HEK293 (cell line): ENCODE measurements at regions not wholly inside any gene's neighbourhood (a gene's known extent, or its start where the extent isn't known, plus 50 kb on each side); places are given as distances from the start of the nearest gene placed in this dataset.

ENCODE experiments used
- CTCF ChIA-PET: fragments of 350-600 bp; formaldehyde crosslinking; extraction: SDS; loops from one replicate; lab custom pipeline; 2021; ENCODE audit warnings: antibody characterized with exemption; lab: Yijun Ruan, JAX
- POLR2A ChIA-PET: fragments of 300-600 bp; formaldehyde crosslinking; extraction: SDS; loops from one replicate; lab custom pipeline; 2020; ENCODE audit warnings: antibody characterized with exemption, inconsistent platforms; lab: Yijun Ruan, JAX
- H3K27ac ChIP-seq: fragments of 200-500 bp; sonication (Bioruptor generic); 2 replicates; pipeline ENCODE4 v1.5.1; 2014; ENCODE audit warnings: low read depth, low read length, control low read depth, inconsistent platforms; ENCODE audit errors: extremely low read depth
- H3K36me3 ChIP-seq, 2 experiments: fragments of 200-500 bp in 1 of 2; sonication (Bioruptor generic) in 1 of 2; 1 replicate in 1 of 2; 2 replicates in 1 of 2; pipeline ENCODE4 v1.5.1; 2014 to 2017; ENCODE audit warnings: inconsistent platforms in 2 of 2, low read length in 2 of 2; ENCODE audit not compliant: control insufficient read depth in 2 of 2, insufficient read depth in 1 of 2
- H3K4me1 ChIP-seq: fragments of 200-500 bp; sonication (Bioruptor generic); 2 replicates; pipeline ENCODE4 v1.5.1; 2014; ENCODE audit warnings: mild to moderate bottlenecking, low read length, inconsistent platforms; ENCODE audit not compliant: control insufficient read depth, insufficient read depth
- H3K4me3 ChIP-seq: 2 replicates; pipeline ENCODE4 v1.5.1; 2011; ENCODE audit warnings: low read depth, mild to moderate bottlenecking, control low read depth, low read length, moderate library complexity
- H3K9me3 ChIP-seq: fragments of 200-500 bp; sonication (Bioruptor generic); 2 replicates; pipeline ENCODE4 v1.5.1; 2014; ENCODE audit warnings: low read depth, low read length, inconsistent platforms; ENCODE audit not compliant: control insufficient read depth, insufficient read depth
- BCL11A ChIP-seq: fragments of 450-650 bp; formaldehyde crosslinking; IDR thresholded peaks from 2 replicates; pipeline ENCODE4 v1.5.1; 2016; ENCODE audit warnings: low read depth, missing biosample characterization, missing genetic modification characterization
- BCL11B ChIP-seq: fragments of 450-650 bp; formaldehyde crosslinking; IDR thresholded peaks from 2 replicates; pipeline ENCODE4 v1.5.1; 2016; ENCODE audit warnings: low read depth, missing biosample characterization, missing genetic modification characterization
- GLI2 ChIP-seq: fragments of 450-650 bp; formaldehyde crosslinking; IDR thresholded peaks from 2 replicates; pipeline ENCODE4; 2017; ENCODE audit warnings: missing biosample characterization, missing genetic modification characterization, low read depth, borderline replicate concordance
- HOXD13 ChIP-seq: sonication (generic); formaldehyde crosslinking; IDR thresholded peaks from 2 replicates; pipeline ENCODE4 v1.8.0; 2022; ENCODE audit warnings: missing genetic modification reagents, borderline replicate concordance
- REPIN1 ChIP-seq: fragments of 450-650 bp; formaldehyde crosslinking; IDR thresholded peaks from 2 replicates; pipeline ENCODE4 v1.5.1; 2017; ENCODE audit warnings: missing biosample characterization, missing genetic modification characterization, low read depth
- SCRT1 ChIP-seq: fragments of 450-650 bp; formaldehyde crosslinking; IDR thresholded peaks from 2 replicates; pipeline ENCODE4 v1.5.1; 2016; ENCODE audit warnings: missing biosample characterization, missing genetic modification characterization, borderline replicate concordance
- SETDB1 ChIP-seq: IDR thresholded peaks from one replicate; pipeline ENCODE4 v1.6.1; 2017; ENCODE audit warnings: mild to moderate bottlenecking, low read length, moderate library complexity, mixed read lengths; ENCODE audit not compliant: insufficient read length
- SP2 ChIP-seq: fragments of 450-650 bp; formaldehyde crosslinking; IDR thresholded peaks from 2 replicates; pipeline ENCODE4 v1.5.1; 2016; ENCODE audit warnings: missing biosample characterization, missing genetic modification characterization
- YY2 ChIP-seq: fragments of 450-650 bp; formaldehyde crosslinking; IDR thresholded peaks from 2 replicates; pipeline ENCODE4 v1.5.1; 2016; ENCODE audit warnings: missing biosample characterization, missing genetic modification characterization
- ZBTB1 ChIP-seq: fragments of 450-650 bp; formaldehyde crosslinking; IDR thresholded peaks from 2 replicates; pipeline ENCODE4 v1.5.1; 2016; ENCODE audit warnings: missing biosample characterization, missing genetic modification characterization
- ZBTB20 ChIP-seq: fragments of 450-650 bp; formaldehyde crosslinking; IDR thresholded peaks from 2 replicates; pipeline ENCODE4 v1.5.1; 2016; ENCODE audit warnings: missing biosample characterization, missing genetic modification characterization
- ZBTB21 ChIP-seq: fragments of 450-650 bp; formaldehyde crosslinking; IDR thresholded peaks from 2 replicates; pipeline ENCODE4 v1.5.1; 2017; ENCODE audit warnings: missing biosample characterization, missing genetic modification characterization
- ZBTB49 ChIP-seq: fragments of 450-650 bp; formaldehyde crosslinking; IDR thresholded peaks from 2 replicates; pipeline ENCODE4 v1.5.1; 2016; ENCODE audit warnings: missing biosample characterization, missing genetic modification characterization, low read depth
- ZNF146 ChIP-seq: fragments of 450-650 bp; formaldehyde crosslinking; IDR thresholded peaks from 2 replicates; pipeline ENCODE4 v1.5.1; 2016; ENCODE audit warnings: missing biosample characterization, missing genetic modification characterization
- ZNF174 ChIP-seq: fragments of 450-650 bp; formaldehyde crosslinking; IDR thresholded peaks from 2 replicates; pipeline ENCODE4 v1.5.0; 2017; ENCODE audit warnings: missing biosample characterization, mild to moderate bottlenecking, missing genetic modification characterization
- ZNF335 ChIP-seq: fragments of 450-650 bp; formaldehyde crosslinking; conservative IDR thresholded peaks from 2 replicates; pipeline ENCODE4 v1.5.1; 2016; ENCODE audit warnings: missing biosample characterization, missing genetic modification characterization
- ZNF362 ChIP-seq: fragments of 450-650 bp; formaldehyde crosslinking; IDR thresholded peaks from 2 replicates; pipeline ENCODE4 v1.5.1; 2016; ENCODE audit warnings: missing biosample characterization, missing genetic modification characterization
- ZNF37A ChIP-seq: fragments of 450-650 bp; IDR thresholded peaks from 2 replicates; pipeline ENCODE4 v1.5.1; 2018; ENCODE audit warnings: missing biosample characterization, missing genetic modification characterization
- ZNF473 ChIP-seq: fragments of 450-650 bp; formaldehyde crosslinking; IDR thresholded peaks from 2 replicates; pipeline ENCODE4 v1.5.1; 2017; ENCODE audit warnings: missing biosample characterization, missing genetic modification characterization
- ZNF488 ChIP-seq: fragments of 450-650 bp; formaldehyde crosslinking; IDR thresholded peaks from 2 replicates; pipeline ENCODE4 v1.5.1; 2016; ENCODE audit warnings: missing biosample characterization, missing genetic modification characterization
- ZNF580 ChIP-seq: fragments of 450-650 bp; formaldehyde crosslinking; IDR thresholded peaks from 2 replicates; pipeline ENCODE4 v1.5.1; 2016; ENCODE audit warnings: missing biosample characterization, missing genetic modification characterization
- ZNF621 ChIP-seq: fragments of 450-650 bp; formaldehyde crosslinking; IDR thresholded peaks from 2 replicates; pipeline ENCODE4 v1.5.1; 2017; ENCODE audit warnings: missing biosample characterization, missing genetic modification characterization
- ZNF623 ChIP-seq: fragments of 450-650 bp; formaldehyde crosslinking; IDR thresholded peaks from 2 replicates; pipeline ENCODE4 v1.5.1; 2016; ENCODE audit warnings: missing biosample characterization, missing genetic modification characterization
- ZNF658 ChIP-seq: fragments of 450-650 bp; formaldehyde crosslinking; IDR thresholded peaks from 2 replicates; pipeline ENCODE4; 2016; ENCODE audit warnings: missing biosample characterization, missing genetic modification characterization
- ZNF670 ChIP-seq: fragments of 450-650 bp; formaldehyde crosslinking; IDR thresholded peaks from 2 replicates; pipeline ENCODE4 v1.5.1; 2016; ENCODE audit warnings: missing biosample characterization, missing genetic modification characterization, low read depth
- ZNF791 ChIP-seq: fragments of 450-650 bp; formaldehyde crosslinking; IDR thresholded peaks from 2 replicates; pipeline ENCODE4 v1.5.1; 2016; ENCODE audit warnings: missing biosample characterization, missing genetic modification characterization
- TF ChIP-seq, protein P1 (sequence below): fragments of 450-650 bp; formaldehyde crosslinking; IDR thresholded peaks from 2 replicates; pipeline ENCODE4 v1.5.1; 2016; ENCODE audit warnings: missing biosample characterization, missing genetic modification characterization

- TF ChIP-seq ZNF670 (tag by site-specific recombination) (no peak), ZNF473 (no peak), GLI2 (tag by site-specific recombination) (no peak), ZNF37A (no peak), ZBTB20 (tag by site-specific recombination) (no peak), ZNF623 (tag by site-specific recombination) (no peak), ZNF658 (tag by site-specific recombination) (no peak), ZNF335 (tag by site-specific recombination) (no peak), ZBTB21 (no peak), ZNF791 (tag by site-specific recombination) (no peak)
- CTCF ChIA-PET, result no interaction called here
- Histone ChIP-seq H3K36me3 (no peaks in the 10 kb centered on the region), H3K27ac (no peak overlapping the region), H3K4me3 (no peak overlapping the region), H3K4me1 (no peaks in the 10 kb centered on the region), H3K9me3 (no peaks in the 10 kb centered on the region)
- POLR2A ChIA-PET, result no interaction called here
Measured at GRCh38 chr2:365367-366275, 77.7 kb upstream of the ALKAL2 start.

DNA sequence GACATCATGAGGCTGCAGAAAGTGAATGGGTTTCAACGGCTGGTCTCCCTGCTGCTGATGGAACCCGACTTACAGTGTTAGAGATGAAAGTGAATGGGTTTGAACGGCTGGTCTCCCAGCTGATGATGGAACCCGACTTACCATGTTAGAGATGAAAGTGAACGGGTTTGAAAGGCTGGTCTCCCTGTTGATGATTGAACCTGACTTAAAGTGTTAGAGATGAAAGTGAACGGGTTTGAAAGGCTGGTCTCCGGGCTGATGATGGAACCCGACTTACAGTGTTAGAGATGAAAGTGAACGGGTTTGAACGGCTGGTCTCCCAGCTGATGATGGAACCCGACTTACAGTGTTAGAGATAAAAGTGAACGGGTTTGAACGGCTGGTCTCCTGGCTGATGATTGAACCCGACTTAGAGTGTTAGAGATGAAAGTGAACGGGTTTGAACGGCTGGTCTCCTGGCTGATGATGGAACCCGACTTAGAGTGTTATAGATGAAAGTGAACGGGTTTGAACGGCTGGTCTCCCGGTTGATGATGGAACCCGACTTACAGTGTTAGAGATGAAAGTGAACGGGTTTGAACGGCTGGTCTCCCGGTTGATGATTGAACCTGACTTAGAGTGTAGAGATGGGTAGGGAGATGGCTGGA is 76.1 kb upstream of the ALKAL2 start:
- H3K36me3 ChIP-seq, result no peaks in the 10 kb centered on the region
- no peaks in the 10 kb centered on the region for H3K4me1 ChIP-seq
- H3K9me3 ChIP-seq, result no peaks in the 10 kb centered on the region
- POLR2A ChIA-PET, result no interaction called here
- CTCF ChIA-PET, result interaction anchor here (0.6 kb wide), 1 partner anchor 31 kb away, joined by 3 read pairs; no protein-coding TSS in a partner anchor
- no peak overlapping the region for H3K4me3 ChIP-seq
- no peak overlapping the region for H3K27ac ChIP-seq
- no peak for TF ChIP-seq YY2
- TF ChIP-seq ZNF580 (tag by site-specific recombination), result no peak
- TF ChIP-seq REPIN1 (tag by site-specific recombination), result no peak
- TF ChIP-seq ZBTB49 (tag by site-specific recombination), result no peak
- no peak for TF ChIP-seq ZNF174 (tag by site-specific recombination)
- TF ChIP-seq ZNF362 (tag by site-specific recombination), result no peak
- TF ChIP-seq, protein P1, sequence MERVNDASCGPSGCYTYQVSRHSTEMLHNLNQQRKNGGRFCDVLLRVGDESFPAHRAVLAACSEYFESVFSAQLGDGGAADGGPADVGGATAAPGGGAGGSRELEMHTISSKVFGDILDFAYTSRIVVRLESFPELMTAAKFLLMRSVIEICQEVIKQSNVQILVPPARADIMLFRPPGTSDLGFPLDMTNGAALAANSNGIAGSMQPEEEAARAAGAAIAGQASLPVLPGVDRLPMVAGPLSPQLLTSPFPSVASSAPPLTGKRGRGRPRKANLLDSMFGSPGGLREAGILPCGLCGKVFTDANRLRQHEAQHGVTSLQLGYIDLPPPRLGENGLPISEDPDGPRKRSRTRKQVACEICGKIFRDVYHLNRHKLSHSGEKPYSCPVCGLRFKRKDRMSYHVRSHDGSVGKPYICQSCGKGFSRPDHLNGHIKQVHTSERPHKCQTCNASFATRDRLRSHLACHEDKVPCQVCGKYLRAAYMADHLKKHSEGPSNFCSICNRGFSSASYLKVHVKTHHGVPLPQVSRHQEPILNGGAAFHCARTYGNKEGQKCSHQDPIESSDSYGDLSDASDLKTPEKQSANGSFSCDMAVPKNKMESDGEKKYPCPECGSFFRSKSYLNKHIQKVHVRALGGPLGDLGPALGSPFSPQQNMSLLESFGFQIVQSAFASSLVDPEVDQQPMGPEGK (tag by site-specific recombination), result no peak
- TF ChIP-seq BCL11B (tag by site-specific recombination), result no peak
- TF ChIP-seq BCL11A (tag by site-specific recombination), result no peak
- TF ChIP-seq ZNF146 (tag by site-specific recombination), result no peak
- TF ChIP-seq ZBTB1 (tag by site-specific recombination), result no peak
- no peak for TF ChIP-seq ZNF488 (tag by site-specific recombination)
- no peak for TF ChIP-seq ZNF621 (tag by site-specific recombination)
- TF ChIP-seq HOXD13 (CRISPR knock-in tag), result no peak
- no peak for TF ChIP-seq SCRT1 (tag by site-specific recombination)
- TF ChIP-seq SETDB1, result no peak
- TF ChIP-seq SP2 (tag by site-specific recombination), result no peak
